ENCODE measurements at regions not wholly inside any gene's neighbourhood (a gene's known extent, or its start where the extent isn't known, plus 50 kb on each side); places are given as distances from the start of the nearest gene placed in this dataset.

GRCh38 chr6:4553387-4553786 is 222.8 kb upstream of the CDYL start:
- DNase-seq, result no peak

GRCh38 chr6:4550227-4550597 is 226.0 kb upstream of the CDYL start:
- no peak for DNase-seq

DNA sequence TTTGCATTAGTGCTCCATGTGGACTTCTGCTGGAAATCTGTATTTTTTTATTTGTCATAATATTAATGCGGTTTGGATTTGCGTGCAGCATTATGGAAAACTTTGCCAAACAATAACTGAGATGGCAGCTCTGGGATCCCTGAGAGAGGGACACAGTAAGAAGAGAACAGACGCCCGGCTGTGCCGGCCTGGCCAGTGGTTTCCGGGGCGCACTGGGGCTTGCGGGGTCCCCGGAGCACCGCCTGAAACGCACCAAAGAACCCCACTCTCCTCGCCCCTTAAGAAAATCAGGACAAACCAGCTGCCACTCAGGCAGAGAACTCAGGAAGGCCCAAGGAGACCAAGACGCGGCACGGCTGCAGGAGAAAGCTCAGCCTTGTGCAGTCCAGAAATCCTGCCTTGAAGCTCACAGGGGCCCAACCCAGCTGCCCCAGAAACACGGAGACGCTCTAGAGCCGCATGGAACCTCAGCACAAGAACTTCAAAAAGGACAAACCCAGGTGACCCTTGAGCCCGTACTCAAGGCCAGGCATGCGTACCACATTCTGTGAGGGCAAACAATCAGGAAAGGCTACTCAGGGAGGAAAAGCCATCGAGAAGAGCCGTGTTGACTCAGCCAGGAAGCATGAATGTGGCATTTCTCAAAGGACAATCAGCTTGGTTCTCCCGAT is 226.5 kb upstream of the CDYL start:
- no peak for DNase-seq

DNA sequence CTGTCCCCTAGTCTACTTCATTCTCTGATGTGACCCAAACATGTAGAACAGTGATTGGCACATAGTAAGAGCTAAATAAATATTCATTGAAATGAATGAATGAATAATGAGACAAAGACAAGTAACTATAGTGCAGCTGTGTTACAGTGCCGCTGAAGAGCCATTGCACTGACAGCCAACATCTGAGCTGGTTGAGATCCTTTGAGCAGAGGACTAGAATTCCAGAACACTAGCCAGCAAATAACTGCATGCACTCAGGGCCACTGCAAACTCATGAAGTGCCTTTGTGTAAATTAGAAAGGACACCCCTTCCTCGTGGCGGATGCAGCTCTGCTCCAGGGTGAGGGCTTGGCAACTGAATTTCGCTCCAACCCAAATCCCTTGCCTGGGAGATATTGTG is 230.3 kb upstream of the CDYL start:
- DNase-seq, result no peak

- no peak for DNase-seq
Measured at GRCh38 chr6:4543596-4543995, 232.6 kb upstream of the CDYL start.

DNA sequence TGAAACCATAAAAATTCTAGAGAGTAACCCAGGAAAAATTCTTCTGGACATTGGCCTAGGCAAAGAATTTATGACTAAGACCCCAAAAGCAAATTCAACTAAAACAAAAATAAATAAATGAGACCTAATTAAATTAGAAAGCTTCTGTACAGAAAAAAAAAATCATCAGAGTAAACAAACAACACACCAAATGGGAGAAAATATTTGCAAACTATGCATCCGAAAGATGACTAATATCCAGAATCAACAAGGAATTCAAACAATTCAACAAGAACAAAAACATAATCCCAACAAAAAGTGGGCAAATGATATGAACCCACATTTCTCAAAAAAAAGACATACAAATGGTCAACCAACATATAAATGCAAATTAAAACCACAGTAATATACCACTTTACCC is 242.6 kb upstream of the CDYL start:
- DNase-seq, result no peak

- DNase-seq, result no peak
Measured at GRCh38 chr6:4531406-4531805, 244.8 kb upstream of the CDYL start.

GRCh38 chr6:4522453-4522852 is 253.8 kb upstream of the CDYL start:
- no peak for DNase-seq

DNA sequence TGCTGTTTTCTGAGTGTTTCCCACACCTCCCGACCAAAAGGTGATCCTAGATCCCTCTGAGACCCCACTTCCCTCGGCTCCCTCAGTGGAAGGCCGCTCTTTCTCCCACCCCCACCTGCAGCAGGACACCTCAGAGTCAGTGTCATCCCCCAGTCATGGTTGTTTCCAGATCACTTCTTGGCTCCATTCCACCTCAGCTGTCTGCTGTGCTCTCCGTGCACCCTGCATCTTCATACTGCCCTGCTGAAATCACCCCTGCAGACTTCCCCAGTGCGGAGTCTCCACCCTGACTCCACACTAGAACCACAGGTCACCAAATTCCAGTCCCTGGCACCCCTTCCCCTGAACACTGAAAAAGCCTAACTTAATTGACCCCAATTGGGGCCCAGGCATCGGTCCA is 255.1 kb upstream of the CDYL start:
- no peak for DNase-seq

DNA sequence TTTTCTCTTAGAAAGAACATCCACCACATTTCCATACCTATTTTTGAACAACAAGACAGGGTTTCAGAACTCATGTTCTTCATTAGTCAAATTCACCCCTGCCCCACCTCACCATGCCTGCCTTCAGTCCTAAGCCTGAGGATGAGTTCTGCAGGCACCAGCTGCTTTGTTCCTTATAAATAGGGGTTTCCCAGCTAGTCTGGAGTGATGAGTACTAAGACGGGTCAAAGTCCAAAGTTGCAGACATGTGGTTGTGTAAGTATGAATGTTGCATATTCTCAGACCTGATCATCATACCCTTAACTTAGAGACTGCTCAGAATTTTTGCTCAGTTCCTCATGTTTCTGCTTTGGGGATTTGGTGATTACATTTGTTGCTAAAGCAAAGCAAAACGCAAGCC is 257.7 kb upstream of the CDYL start:
- DNase-seq, result no peak

DNA sequence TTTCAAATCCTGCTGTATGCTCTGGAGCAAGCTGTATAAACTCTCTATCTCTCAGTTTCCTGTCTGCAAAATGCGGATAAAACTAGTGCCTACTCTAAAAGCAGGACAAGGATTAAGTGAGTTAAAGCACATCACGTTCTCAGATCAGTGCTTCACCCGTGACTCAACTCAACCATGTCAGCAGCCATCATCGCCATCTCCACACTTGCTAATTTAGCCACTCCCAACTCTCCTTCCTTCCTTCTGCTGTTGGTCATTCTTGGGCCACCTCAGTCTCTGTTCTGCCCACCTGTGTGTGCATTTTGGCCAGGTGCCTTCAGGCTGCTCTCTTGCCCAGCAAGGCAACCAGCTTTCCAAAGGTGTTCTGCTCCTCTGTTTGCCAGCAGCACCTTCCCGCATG is 260.0 kb upstream of the CDYL start:
- no peak for DNase-seq

GRCh38 chr6:4513561-4513960 is 262.6 kb upstream of the CDYL start:
- no peak for DNase-seq

GRCh38 chr6:4512051-4512471 is 264.1 kb upstream of the CDYL start:
- no peak for DNase-seq

GRCh38 chr6:4511641-4512020 is 264.6 kb upstream of the CDYL start:
- no peak for DNase-seq

GRCh38 chr6:4510906-4511640 is 265.1 kb upstream of the CDYL start:
- DNase-seq, result no peak

DNA sequence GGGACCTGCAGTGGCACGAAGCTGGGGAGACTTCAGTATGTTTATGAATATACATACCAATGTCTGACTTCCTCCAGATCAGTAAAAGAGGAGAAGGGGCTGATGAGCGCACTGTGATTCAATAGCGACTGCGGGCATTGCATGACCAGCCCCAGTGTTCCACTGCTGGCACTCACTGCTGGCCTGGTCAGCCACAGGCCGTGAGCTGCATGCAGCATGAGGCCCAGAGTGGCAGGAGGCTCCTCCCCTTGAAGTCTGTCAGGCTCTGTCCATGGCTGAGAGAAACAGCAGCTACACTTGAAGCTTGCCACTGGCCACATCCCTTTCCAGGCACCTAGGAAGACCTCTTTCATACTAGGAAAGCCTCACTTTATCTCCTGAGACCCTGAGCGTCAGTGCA is 265.9 kb upstream of the CDYL start:
- no peak for DNase-seq

- no peak for DNase-seq
Measured at GRCh38 chr6:4509506-4509905, 266.7 kb upstream of the CDYL start.

- DNase-seq, result no peak
Measured at GRCh38 chr6:4506792-4507191, 269.4 kb upstream of the CDYL start.

DNA sequence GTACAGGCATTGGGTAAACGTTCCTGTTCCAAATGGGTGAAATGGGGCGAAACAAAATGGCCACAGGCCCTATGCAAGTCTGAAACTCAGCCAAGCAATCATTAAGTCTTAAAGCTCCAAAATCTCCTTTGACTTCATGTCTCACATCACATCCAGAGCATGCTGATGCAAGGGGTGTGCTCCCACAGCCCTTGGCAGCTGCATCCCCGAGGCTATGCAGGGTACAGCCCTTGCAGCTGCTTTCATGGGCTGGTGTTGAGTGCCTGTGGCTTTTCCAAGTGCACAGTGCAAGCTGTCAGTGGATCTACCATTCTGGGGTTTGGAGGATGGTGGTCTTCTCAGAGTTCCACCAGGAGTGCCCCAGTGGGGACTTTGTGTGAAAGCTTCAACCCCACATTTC is 270.0 kb upstream of the CDYL start:
- DNase-seq, result no peak

GRCh38 chr6:4504700-4505099 is 271.5 kb upstream of the CDYL start:
- DNase-seq, result no peak

DNA sequence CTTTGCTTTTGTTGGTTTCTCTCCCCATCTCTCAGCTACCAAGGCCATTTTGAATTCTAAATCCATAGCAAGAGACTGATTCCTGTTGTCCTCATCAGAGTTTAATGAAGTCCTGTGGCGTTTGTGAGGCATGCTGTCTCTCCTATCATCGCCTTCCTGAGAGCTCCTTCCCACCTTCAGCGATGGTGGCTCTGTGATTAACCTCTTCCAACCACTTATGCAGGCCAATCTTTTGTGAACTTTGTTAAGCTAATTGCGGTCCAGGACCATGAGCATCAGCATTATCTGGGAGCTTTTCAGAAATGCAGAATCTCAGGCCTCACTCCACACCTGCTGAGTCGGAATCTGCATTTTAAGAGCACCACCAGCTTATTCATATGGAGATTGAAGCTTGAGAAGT is 272.5 kb upstream of the CDYL start:
- no peak for DNase-seq

GRCh38 chr6:4496284-4496683 is 279.9 kb upstream of the CDYL start:
- no peak for DNase-seq

DNA sequence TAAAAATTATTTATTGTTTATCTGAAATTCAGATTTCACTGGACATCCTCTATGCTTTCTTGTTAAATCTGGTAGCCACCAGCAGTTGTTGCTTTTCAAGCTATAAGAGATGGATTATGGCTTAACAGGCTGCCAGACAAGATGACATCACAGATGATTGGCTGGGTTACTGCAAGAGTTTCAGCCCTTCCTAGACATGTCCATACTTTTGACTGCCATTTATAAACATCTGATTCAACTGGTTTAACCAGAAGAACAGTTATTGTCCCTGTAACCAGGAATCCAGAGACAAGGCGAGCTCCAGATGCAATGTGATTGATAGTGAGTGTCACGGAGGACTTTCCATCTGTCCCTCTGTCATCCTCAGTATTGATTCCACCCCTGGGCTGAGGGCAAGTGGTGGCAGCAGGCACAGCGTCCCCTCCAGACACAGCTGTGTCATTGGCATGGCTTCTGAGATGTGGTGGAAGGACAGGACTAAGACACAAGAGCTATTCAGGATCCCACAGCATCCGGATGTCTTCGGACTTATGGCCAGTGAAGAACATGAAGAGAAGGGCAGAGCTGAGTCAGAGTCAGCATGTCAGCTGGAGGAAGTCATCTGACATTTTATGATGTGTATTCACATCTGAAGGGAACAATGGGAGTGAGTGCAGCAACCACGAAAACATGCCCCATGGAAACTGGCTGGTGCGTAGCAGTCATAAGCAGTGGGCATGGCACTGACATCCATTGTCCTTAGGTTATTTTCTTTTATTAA is 284.5 kb upstream of the CDYL start:
- DNase-seq, result no peak

DNA sequence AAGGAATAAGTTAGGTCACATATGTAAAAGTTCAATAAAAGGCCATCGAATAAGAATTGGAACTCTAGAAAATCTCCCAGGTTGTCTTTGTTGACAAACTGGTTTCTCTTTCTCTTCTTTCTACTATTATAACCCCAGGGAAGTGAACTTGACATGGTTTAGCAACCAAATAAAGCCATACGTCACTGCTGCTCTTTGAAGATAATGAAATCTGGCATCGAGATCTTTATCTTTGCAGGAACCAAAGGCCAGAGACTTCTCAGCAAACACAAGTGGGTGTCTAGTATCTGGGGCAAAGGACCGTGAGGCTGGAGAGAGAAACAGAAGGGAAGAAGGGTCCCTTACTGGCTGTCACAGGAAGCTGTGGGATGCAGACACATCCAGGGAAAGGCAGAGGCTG is 286.7 kb upstream of the CDYL start:
- no peak for DNase-seq

All from NCI-H2171 treated with DMSO at 0.1 percent for 48 hours (cell line).